Fibroblast of villous mesenchyme (primary cell): ENCODE measurements at regions not wholly inside any gene's neighbourhood (a gene's known extent, or its start where the extent isn't known, plus 50 kb on each side); places are given as distances from the start of the nearest gene placed in this dataset.

Experiments
- DNase-seq: peaks from one replicate; pipeline ENCODE4 v3.0.0-alpha.2; 2010; ENCODE audit warnings: low read depth
- H3K4me3 ChIP-seq: 2 replicates; pipeline ENCODE4 v1.5.1; 2011; ENCODE audit warnings: low read depth, mild to moderate bottlenecking, low read length
- CTCF ChIP-seq: IDR thresholded peaks from 2 replicates; pipeline ENCODE4 v1.5.1; 2012; ENCODE audit warnings: low read depth, mild to moderate bottlenecking, low read length; ENCODE audit not compliant: insufficient read depth

GRCh38 chr6:40778918-40779317, 191.8 kb upstream of the LRFN2 start:
- no peak overlapping the region for H3K4me3 ChIP-seq
- TF ChIP-seq CTCF = no peak
- DNase-seq = no peak

- DNase-seq = no peak
- H3K4me3 ChIP-seq = no peak overlapping the region
- no peak for TF ChIP-seq CTCF
Observed at GRCh38 chr6:40778196-40778595, 191.0 kb upstream of the LRFN2 start.

GRCh38 chr6:40774932-40775331, 187.8 kb upstream of the LRFN2 start:
- DNase-seq = no peak
- no peak overlapping the region for H3K4me3 ChIP-seq
- TF ChIP-seq CTCF = no peak

- no peak for DNase-seq
- no peak overlapping the region for H3K4me3 ChIP-seq
- no peak for TF ChIP-seq CTCF
Observed at GRCh38 chr6:40770794-40771193, 183.6 kb upstream of the LRFN2 start.

- no peak for DNase-seq
- H3K4me3 ChIP-seq = no peak overlapping the region
- TF ChIP-seq CTCF = no peak
Observed at GRCh38 chr6:40764726-40765125, 177.6 kb upstream of the LRFN2 start.

- no peak overlapping the region for H3K4me3 ChIP-seq
- DNase-seq = no peak
- no peak for TF ChIP-seq CTCF
Observed at GRCh38 chr6:40762981-40763380, 175.8 kb upstream of the LRFN2 start.

GRCh38 chr6:40760887-40761286, 173.7 kb upstream of the LRFN2 start:
- no peak for DNase-seq
- no peak overlapping the region for H3K4me3 ChIP-seq
- no peak for TF ChIP-seq CTCF
